SU-DHL-6 (cell line): ENCODE measurements at regions not wholly inside any gene's neighbourhood (a gene's known extent, or its start where the extent isn't known, plus 50 kb on each side); places are given as distances from the start of the nearest gene placed in this dataset.

ENCODE experiments used
- H2AFZ ChIP-seq: fragments of 200-600 bp; sonication (generic); 2 replicates; pipeline ENCODE4 v1.6.1; 2014; ENCODE audit warnings: low read depth, mild to moderate bottlenecking, moderate library complexity, mixed read lengths, antibody characterized with exemption, low read length; ENCODE audit not compliant: severe bottlenecking
- H3F3A ChIP-seq: fragments of 200-600 bp; shearing (Covaris generic); 2 replicates; pipeline ENCODE4 v1.6.0; 2016; ENCODE audit warnings: antibody characterized with exemption, mild to moderate bottlenecking; ENCODE audit not compliant: insufficient read depth
- H3K27ac ChIP-seq: fragments of 200-600 bp; sonication (generic); 2 replicates; pipeline ENCODE4 v1.5.1; 2016; ENCODE audit warnings: low read depth, mild to moderate bottlenecking, low read length, moderate library complexity, mixed read lengths
- H3K27me3 ChIP-seq: fragments of 200-600 bp; sonication (generic), shearing (Covaris generic); 2 replicates; pipeline ENCODE4 v1.6.0; 2014; ENCODE audit warnings: mild to moderate bottlenecking, low read length
- H3K36me3 ChIP-seq: fragments of 200-600 bp; sonication (generic); 2 replicates; pipeline ENCODE4 v1.6.1; 2014; ENCODE audit warnings: mild to moderate bottlenecking, low read length, mixed read lengths
- H3K4me2 ChIP-seq: fragments of 300-600, 200-600 bp; shearing (Covaris generic), sonication (generic); 2 replicates; pipeline ENCODE4 v1.6.0; 2014; ENCODE audit warnings: low read length, low read depth, mild to moderate bottlenecking; ENCODE audit not compliant: poor library complexity, severe bottlenecking
- H3K4me3 ChIP-seq: fragments of 200-600 bp; sonication (generic); 2 replicates; pipeline ENCODE4 v1.5.1; 2014; ENCODE audit warnings: antibody characterized with exemption, low read length, mild to moderate bottlenecking, mixed read lengths; ENCODE audit not compliant: insufficient read depth, poor library complexity, severe bottlenecking
- H3K79me2 ChIP-seq: fragments of 200-600 bp; sonication (generic); 2 replicates; pipeline ENCODE4 v1.6.1; 2014; ENCODE audit warnings: mild to moderate bottlenecking, low read length, moderate library complexity; ENCODE audit not compliant: insufficient read depth
- H3K9ac ChIP-seq: fragments of 200-600 bp; sonication (generic); 2 replicates; pipeline ENCODE4 v1.7.0; 2014; ENCODE audit warnings: mild to moderate bottlenecking, low read length
- H3K9me2 ChIP-seq: fragments of 200-600 bp; sonication (generic); replicated peaks from 2 replicates; pipeline ENCODE4 v1.6.1; 2014; ENCODE audit warnings: low read length; ENCODE audit not compliant: insufficient read depth
- H3K9me3 ChIP-seq: fragments of 200-600 bp; sonication (generic); 2 replicates; pipeline ENCODE4 v1.6.1; 2014; ENCODE audit warnings: low read length, mixed read lengths; ENCODE audit not compliant: insufficient read depth
- H4K20me1 ChIP-seq: fragments of 200-600 bp; sonication (generic); 2 replicates; pipeline ENCODE4 v1.6.1; 2014; ENCODE audit warnings: low read depth, mild to moderate bottlenecking, antibody characterized with exemption, low read length, moderate library complexity, mixed read lengths
- CTCF ChIP-seq: fragments of 200-600 bp; sonication (generic); IDR thresholded peaks from one replicate; pipeline ENCODE4 v1.5.1; 2017; ENCODE audit warnings: antibody characterized with exemption, mild to moderate bottlenecking, low read length, moderate library complexity; ENCODE audit not compliant: insufficient read depth, poor library complexity, severe bottlenecking
- EZH2phosphoT487 ChIP-seq: fragments of 200-600 bp; sonication (generic), shearing (Covaris generic); conservative IDR thresholded peaks from 2 replicates; pipeline ENCODE4 v1.6.1; 2018; ENCODE audit warnings: mild to moderate bottlenecking, antibody characterized with exemption, low read length, moderate library complexity, mixed read lengths

GRCh38 chrX:77396781-77397180, 50.4 kb upstream of the FGF16 start:
- Histone ChIP-seq H3K9me3 (no peaks in the 10 kb centered on the region), H4K20me1 (no peaks in the 10 kb centered on the region), H3K4me3 (no peak overlapping the region), H3K9me2 (no peaks in the 10 kb centered on the region), H3K9ac (no peak overlapping the region), H3K27ac (no peak overlapping the region), H3K4me2 (no peak overlapping the region), H3K36me3 (no peaks in the 10 kb centered on the region), H2AFZ (no peak overlapping the region), H3K79me2 (no peaks in the 10 kb centered on the region), H3K27me3 (no peaks in the 10 kb centered on the region), H3F3A (no peaks in the 10 kb centered on the region)
- TF ChIP-seq CTCF (no peak), EZH2phosphoT487 (no peak)
